ENCODE measurements at regions not wholly inside any gene's neighbourhood (a gene's known extent, or its start where the extent isn't known, plus 50 kb on each side); places are given as distances from the start of the nearest gene placed in this dataset.
"Not testable (repeated sequence)": the region's sequence is repeated elsewhere in the genome, so short reads cannot be mapped to it uniquely, and the experiment has no call there.

DNA sequence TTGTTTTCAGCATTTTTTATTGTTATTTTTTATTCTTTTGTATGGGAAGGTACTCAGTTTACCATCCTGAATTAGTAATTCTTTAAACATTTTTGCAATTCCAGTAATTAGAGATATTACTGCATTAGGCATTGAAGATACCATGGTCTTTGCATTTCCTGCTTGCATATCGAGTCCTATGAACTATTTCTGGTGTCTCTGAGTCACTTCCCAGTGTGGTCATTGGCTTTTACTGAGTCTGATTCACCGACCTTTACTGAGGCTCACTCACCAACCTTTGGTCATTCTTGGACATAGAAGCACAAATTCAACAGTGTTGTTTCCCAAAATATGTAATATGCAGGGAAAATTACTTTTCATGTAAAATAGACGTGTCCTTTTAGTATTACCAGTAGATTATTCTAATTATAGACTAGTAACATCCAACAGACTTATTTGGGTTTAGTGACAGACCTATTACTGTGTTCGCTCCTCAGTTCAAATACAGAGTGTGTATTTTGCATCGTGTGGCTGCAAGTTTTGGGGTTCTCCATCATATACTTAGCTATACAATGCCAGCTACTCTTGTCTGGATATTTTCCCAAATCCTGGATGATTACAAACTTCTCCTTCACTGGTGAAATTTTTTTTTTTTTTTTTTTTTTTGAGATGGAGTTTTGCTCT, 180.7 kb upstream of the PRSS1 start:
- no peak for DNase-seq (ENCODE audit: low read depth)

DNA sequence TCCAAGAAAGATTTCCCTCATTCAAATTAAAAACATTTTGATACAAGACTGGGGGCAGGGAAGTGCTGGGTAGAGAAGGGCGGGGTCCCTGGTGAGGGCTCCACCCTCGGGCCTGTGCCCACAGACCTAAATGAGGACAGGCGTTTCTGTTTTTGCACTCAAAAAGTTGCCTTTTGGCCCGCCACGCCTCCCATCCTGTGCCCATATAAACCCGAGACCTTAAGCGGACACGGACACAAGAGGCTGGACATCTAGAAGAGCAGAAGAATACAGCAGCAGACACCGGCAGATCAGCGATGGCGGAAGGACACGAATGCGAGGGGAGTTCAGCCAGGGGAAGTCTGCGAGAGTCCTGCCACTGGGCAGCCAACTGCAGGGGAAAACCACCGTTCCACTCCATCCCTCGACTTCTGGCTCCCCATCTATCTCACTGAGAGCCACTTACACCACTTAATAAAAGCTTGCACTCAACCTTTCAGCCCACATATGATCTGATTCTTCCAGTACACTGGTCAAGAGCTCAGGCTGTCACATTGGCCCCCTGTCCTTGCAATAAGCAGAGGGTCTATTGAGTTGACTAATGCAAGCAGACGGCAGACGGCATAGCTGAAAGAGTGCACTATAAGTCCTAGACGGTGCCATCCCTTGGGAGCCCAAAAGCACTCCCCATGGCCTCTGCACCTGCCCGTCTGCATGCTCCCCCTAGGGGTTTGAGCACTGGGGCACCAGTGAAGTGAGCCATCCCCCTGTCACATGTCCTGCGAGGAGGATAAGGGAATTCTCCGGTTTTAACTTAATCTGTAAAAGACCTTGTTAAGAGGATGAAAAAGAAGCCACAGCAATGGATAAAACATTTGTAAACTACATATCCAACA, 181.8 kb upstream of the PRSS1 start:
- DNase-seq (ENCODE audit: low read depth), result no peak

DNA sequence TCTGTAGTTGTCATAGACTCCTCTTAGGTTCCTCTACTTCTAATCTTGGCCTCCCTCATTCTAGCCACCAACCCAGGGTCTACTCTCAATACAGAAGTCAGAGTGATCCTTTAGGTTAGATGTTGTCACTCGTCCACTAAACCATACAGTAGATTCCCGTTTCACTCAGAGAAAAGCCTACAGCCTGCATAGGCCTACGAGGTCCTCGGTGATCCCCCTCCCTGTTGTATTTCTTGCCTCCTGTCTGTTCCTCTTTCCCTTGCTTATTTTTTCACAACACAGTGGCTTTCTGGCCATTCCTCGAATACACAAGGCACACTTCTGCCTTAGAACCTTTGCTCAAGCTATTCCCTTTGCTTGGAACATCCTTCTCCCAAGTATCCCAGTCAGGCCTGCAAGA, 183.0 kb upstream of the PRSS1 start:
- no peak for DNase-seq (ENCODE audit: low read depth)

DNA sequence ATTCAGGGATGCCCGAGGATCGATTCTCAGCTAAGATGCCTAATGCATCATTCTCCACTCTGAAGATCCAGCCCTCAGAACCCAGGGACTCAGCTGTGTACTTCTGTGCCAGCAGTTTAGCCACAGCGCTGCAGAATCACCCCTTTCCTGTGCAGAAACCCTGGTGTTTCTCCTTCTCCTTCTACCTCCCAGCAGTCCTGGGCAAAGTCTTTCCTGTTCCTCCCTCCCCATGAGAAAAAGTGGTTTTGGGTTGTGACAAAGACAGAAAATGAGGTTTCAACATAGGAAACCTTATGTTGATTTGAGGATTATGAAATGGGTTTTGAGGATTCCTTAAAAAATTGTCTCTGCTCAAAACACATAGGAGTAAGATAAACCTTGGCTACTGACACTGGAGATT, 185.1 kb upstream of the PRSS1 start:
- not testable (repeated sequence) for DNase-seq (ENCODE audit: low read depth)

DNA sequence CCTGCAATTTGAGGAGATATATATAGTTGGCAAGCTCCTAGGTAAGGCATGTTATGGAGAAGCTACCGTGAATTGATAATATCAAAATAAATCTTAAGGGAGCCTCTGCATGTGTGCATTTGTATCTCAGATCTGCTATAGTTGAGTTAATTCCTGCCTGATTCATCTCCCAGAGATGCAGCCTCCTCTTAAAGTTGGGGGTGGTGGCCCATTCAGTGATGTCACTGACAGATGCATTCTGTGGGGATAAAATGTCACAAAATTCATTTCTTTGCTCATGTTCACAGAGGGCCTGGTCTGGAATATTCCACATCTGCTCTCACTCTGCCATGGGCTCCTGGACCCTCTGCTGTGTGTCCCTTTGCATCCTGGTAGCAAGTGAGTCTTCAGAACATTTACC, 185.8 kb upstream of the PRSS1 start:
- no peak for DNase-seq (ENCODE audit: low read depth)

DNA sequence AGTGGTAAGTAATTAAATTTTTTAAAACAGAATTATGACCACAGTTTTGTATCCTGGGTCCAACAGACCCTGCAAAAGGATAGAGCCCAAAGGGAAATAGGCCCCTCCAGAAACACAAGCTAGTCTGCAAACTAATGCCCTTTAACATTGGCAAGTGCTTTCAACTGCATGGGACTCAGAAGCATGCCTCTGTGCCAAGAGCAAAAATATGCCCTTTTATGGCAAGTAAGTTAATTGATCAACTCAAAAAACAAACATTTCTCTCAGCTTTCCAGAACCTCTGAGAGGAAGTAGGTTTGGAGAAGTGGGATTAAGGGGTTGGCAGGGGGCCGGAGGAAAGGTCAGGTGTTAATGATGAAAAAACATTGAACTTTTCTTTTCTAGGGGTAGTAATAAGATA, 186.6 kb upstream of the PRSS1 start:
- no peak for DNase-seq (ENCODE audit: low read depth)

DNA sequence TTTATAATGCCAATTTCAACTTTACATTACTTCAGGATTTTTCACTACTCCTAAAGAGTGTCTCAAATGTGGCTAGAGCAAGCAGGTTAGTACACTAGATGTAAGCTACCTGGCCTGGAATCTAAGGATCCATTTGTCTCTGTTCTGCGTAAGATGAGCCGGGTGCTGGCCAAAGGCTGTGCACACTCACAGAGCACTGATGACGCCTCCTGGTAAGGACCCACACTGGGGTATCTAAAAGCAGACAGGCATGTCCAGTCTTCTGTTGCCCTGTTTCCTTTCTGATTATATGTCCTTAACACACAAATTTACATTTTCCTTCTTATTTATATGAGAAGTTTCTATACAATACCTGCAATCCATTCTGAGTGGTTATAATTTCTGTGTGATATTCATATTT, 187.9 kb upstream of the PRSS1 start:
- DNase-seq (ENCODE audit: low read depth), result not testable (repeated sequence)

DNA sequence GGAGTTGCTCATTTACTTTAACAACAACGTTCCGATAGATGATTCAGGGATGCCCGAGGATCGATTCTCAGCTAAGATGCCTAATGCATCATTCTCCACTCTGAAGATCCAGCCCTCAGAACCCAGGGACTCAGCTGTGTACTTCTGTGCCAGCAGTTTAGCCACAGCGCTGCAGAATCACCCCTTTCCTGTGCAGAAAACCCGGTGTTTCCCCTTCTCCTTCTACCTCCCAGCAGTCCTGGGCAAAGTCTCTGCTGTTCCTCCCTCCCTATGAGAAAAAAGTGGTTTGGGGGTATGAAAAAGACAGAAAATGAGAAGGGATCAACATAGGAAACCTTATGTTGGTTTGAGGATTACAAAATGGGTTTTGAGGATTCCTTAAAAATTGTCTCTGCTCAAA, 188.5 kb upstream of the PRSS1 start:
- not testable (repeated sequence) for DNase-seq (ENCODE audit: low read depth)

DNA sequence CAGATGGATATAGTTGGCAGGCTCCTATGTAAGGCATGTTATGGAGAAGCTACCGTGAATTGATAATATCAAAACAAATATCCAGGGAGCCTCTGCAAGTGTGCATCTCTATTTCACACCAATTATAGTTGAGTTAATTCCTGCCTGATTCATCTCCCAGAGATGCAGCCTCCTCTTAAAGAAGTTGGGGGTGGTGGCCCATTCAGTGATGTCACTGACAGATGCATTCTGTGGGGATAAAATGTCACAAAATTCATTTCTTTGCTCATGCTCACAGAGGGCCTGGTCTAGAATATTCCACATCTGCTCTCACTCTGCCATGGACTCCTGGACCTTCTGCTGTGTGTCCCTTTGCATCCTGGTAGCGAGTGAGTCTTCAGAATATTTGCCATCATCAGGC, 189.1 kb upstream of the PRSS1 start:
- DNase-seq (ENCODE audit: low read depth), result no peak

DNA sequence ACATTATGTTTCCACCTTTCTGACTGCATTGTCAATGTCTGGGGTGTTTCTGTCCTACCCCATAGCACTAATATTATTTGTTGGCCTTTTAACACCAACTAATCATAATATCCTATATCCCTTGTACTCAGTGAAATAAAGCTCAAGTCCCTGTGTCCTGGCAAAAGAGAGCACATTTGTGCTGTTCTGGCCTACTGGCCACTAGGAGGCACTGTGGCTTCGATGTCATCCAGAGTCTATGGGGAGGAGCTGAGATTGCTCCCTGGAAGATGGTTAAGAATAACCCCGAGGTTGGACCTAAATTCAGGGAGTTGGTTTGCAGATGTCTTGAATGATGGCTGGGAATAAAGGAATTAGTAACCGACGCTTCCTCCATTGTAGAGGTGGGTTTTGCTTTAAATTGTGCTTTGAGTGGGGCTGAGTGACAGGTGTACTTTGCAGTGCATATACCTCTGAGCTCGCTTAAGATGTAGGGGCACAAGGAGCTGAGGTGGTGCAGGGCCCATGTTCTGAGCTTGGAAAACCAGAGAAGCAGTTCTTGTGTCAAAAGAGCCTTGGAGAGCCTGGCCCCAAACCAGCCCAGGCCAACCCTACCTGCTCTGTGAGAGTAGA, 191.2 kb upstream of the PRSS1 start:
- DNase-seq (ENCODE audit: low read depth), result no peak

DNA sequence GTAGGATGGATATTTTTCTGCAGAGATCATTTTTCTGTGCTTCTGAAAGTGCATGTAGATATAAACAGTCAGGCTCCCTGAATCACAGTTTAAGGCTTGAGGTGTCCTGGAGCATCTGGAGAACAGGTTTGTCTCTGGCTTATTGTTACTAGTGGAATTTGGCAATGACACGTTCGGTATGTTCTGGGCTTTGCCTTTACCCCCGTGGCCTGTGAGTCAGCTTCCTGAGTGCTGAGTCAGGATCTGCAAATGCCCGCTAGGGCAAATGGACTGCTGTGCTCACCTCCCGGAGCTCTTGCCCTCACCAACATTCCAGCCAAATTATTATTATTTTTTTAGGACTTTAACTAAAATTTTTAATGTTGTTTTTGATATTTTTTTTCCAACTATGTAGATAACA, 192.5 kb upstream of the PRSS1 start:
- no peak for DNase-seq (ENCODE audit: low read depth)

DNA sequence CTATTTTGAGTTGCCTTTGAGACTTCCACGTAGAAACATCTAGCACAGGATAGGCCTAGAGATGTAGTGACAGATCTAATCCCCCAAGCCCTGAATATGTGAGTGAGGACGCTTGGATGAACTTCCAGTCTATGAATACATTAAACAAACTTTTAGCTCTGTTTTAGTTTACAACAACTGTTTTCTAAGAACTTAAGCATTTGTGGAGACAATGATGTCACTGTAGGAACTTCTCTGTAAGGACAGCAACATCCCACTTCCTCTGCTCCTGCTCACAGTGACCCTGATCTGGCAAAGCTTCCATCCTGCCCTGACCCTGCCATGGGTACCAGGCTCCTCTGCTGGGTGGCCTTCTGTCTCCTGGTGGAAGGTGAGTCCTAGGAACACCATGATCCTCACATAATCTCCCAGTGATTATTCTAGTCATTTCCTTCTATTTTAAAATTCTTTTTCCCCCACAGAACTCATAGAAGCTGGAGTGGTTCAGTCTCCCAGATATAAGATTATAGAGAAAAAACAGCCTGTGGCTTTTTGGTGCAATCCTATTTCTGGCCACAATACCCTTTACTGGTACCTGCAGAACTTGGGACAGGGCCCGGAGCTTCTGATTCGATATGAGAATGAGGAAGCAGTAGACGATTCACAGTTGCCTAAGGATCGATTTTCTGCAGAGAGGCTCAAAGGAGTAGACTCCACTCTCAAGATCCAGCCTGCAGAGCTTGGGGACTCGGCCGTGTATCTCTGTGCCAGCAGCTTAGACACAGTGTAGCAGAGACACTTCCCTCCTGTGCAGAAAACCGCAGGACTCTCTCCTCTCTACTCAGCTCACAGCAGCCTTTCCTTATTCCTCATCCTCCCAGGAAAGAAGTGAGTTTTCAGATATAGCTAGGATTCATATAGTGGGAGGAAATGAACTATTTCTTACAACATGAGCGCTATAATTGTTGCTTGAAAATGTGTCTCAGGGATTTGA, 194.4 kb upstream of the PRSS1 start:
- DNase-seq (ENCODE audit: low read depth), result no peak

DNA sequence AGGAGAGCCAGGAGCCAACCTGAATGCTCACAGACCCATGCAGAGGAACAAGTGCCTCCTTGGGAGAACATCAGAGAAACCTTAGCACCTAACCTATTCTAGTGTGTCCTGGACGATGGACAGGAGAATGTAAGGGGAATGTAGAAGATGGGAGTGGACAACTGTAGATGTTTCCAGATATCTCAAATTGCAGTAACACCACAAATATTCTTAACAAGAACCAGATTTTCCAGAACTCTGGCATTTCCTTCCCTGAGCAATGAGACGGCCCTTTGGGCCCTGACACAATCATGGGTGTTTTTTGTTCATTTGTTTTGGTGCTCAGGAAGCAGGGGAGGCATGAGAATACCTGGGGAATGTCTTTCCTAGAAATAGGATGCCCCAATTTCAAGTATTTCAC, 196.1 kb upstream of the PRSS1 start:
- DNase-seq (ENCODE audit: low read depth), result no peak

DNA sequence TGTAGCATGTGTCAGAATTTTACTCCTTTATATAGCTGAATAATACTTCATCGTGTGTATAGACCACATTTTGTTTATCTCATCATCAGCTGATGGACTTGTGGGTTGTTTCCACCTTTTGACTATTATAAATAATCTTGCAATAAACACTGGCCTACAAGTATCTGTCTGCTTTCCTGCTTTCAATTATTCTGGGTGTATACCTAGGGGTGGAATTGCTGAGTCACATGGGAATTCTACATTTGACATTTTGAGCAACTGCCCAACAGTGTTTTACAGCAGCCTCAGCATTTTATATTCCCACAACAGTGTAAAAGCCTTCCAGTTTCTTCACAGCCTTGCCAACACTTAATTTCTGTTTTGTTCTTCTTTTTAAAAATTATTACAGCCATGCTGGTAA, 200.3 kb upstream of the PRSS1 start:
- no peak for DNase-seq (ENCODE audit: low read depth)

DNA sequence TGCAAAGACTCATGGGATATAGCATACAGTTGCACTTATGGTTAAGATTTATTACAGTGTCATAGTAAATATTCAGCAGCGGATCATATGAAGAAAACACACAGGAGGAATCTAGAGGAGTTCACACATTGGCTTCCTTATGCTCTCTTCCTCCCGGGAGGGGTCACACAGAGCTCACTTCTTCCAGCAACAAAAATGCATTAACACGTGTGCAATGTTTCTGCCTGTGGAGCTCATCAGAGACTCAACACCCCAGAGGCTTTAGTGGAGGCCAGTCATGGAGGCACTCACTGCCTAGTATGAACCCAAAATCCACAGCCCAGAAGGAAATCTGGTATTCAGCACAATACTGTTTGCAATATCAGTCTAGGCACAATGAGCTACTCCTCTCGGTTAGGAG, 202.8 kb upstream of the PRSS1 start:
- no peak for DNase-seq (ENCODE audit: low read depth)

DNA sequence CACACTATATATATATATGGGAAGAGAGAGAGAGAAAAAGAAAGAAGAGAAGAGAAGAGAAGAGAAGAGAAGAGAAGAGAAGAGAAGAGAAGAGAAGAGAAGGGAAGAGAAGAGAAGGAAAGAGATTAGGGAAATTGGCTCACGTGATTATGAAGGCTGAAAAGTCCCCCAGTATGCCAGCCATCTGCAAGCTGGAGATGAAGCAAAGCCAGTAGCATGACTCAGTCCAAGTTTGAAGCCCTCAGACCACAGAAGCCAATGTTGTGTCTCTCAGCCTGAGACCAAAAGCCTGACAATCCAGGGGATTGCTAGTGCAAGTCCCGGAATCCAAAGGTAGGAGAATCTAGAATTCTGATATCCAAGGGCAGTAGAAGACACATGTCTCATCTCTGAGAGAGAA, 206.3 kb upstream of the PRSS1 start:
- DNase-seq (ENCODE audit: low read depth), result no peak

DNA sequence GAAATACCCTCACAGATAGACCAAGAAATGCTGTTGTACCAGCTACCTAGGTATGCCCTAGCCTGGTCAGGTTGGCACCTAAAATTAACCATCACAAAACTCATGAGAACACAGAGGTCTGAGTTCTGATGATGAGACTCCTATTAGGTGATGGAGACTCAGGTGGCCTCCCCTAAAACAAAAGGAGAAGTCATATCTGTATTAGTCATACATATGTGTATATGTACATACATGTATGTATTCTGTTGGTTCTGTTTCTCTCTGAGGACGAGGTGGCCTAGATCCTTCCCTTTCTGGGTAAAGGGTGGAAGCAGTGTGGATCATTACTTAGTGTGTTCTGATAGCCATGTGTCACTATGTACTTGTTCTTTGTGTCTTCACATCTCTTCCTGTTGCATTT, 207.2 kb upstream of the PRSS1 start:
- DNase-seq (ENCODE audit: low read depth), result no peak

DNA sequence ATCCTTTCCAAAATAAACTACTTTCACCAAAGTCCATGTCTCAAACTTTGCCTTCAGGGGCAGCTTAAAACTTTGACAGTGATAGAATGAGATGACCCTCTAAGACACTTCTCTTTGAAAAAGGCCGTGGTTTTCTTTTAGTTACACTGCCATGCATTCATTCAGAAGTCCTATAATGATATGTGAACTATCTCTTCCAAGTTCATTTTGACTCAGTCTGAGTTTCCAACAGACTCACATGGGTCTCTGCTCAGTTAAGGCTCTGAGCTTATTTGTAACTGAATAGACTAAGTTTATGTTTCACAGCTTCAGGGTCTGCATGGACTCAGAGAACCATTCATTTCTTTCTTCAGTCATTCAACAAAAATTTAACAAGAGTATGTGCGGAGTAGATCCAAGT, 208.9 kb upstream of the PRSS1 start:
- DNase-seq (ENCODE audit: low read depth), result no peak

DNA sequence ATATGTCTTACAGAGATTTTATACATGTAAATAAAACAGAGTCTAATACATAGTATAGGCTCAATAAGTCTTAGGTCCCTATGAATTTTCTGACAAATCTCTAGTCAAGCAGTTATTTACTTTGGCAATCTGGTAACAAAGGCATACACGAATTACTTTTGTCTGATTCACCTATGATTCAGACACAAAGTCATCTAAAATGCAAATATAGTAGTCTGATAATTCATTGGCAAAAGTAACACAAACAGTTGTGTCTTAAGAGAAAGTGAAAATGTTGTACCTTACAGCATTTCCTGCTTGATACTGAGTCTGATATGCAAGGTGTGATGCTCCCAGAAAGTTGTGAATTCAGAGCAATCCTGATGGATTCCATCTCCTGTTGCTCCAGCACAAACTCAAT, 209.4 kb upstream of the PRSS1 start:
- no peak for DNase-seq (ENCODE audit: low read depth)

DNA sequence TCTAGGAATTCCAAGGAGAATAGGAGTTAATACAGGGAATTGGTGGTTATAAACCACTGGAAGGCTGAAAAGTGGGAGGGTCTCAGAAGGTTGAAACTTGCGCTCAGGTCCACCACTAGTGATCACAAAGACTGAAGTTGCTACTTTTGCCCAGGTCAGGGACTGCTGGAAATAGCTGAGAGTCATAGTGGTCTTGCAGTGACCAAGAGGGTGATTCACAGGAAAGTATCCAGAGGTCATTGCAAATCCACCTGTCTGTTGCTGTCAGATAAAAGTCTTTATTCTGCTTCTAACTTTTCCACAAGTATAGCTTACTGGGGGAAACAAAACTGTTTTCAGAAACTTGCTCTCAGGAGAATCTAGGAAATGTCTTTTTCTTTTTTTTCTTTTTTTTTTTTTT, 211.5 kb upstream of the PRSS1 start:
- no peak for DNase-seq (ENCODE audit: low read depth)

DNA sequence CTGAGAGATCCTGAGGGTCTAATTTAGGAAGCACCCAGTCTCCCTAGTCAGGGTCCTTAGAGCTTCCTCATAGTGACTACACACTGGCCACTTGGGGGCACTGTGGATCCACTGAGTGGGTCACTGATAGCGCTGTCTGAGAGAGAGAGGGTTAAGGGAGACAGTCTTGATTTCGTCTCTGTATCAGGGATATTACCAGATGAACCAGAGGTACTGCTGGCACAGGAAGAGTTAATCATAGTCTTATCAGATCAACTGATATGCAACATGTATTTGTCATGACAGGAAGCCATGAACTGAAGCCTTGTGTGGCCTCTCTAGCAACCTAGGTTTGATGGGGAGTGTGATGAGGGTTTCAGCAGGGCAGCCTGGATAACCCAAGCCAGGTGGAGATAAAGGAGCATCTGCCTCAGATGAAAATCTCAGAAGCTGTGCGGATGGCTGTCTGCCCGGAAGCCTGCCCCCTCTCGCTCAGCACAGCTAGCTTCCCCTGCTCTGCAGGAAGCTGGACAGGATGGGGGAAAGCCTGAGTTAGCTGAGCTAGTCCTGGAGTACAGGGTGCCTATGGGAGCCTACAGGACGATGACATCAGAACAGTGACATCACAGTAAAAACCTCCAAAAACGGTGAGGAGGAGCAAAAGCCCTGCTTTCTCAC, 214.0 kb upstream of the PRSS1 start:
- DNase-seq (ENCODE audit: low read depth), result peak; percentile 54

DNA sequence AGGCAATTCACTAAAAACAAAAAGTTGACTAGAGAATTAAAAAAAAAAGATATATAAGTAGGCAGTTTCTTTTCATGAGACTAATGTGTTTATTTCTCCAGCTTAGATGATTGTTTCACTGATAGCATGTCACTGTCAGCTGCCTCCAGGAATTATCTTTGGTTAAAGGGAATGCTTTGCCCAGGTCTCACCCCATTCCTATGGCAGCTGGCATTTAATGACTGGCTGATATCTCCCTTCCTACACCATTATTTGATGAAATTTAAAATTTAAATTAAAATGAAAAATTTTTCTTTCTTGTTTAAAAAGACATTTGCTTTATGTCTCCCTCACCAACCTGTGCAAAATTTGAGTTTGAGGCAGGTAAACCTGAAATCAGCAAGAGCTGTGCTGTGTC, 214.5 kb upstream of the PRSS1 start:
- DNase-seq (ENCODE audit: low read depth), result no peak
